ENCODE measurements at regions not wholly inside any gene's neighbourhood (a gene's known extent, or its start where the extent isn't known, plus 50 kb on each side); places are given as distances from the start of the nearest gene placed in this dataset.

DNA sequence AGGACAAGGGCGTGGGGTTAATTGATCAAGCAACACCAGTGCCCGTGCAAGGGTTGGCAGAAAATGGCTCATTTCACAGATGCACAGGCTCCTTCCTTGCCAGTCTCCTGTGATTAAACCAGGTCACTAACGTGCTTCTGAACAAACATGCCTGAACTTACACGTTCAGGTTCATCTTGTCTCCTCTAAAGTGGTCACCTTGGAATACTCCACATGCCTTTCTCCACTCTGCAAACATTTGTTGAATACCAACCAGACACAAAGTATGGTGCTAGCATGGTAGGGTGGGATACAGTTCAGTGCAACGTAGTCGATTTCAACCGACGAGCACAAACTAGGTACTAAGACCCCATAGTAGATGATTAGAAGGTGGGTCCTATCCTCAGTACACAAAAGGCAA lies 72.6 kb upstream of the PTPRT start:
- TF ChIP-seq, protein P1, sequence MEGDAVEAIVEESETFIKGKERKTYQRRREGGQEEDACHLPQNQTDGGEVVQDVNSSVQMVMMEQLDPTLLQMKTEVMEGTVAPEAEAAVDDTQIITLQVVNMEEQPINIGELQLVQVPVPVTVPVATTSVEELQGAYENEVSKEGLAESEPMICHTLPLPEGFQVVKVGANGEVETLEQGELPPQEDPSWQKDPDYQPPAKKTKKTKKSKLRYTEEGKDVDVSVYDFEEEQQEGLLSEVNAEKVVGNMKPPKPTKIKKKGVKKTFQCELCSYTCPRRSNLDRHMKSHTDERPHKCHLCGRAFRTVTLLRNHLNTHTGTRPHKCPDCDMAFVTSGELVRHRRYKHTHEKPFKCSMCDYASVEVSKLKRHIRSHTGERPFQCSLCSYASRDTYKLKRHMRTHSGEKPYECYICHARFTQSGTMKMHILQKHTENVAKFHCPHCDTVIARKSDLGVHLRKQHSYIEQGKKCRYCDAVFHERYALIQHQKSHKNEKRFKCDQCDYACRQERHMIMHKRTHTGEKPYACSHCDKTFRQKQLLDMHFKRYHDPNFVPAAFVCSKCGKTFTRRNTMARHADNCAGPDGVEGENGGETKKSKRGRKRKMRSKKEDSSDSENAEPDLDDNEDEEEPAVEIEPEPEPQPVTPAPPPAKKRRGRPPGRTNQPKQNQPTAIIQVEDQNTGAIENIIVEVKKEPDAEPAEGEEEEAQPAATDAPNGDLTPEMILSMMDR (IDR thresholded peaks at IDR 0.05; ENCODE audit: borderline replicate concordance, extremely low read depth, low read length, poor library complexity, severe bottlenecking) = no peak
- no peak for TF ChIP-seq EZH2 (IDR thresholded peaks at IDR 0.05; ENCODE audit: borderline replicate concordance, low read depth, low read length, severe bottlenecking)
